ENCODE measurements at regions not wholly inside any gene's neighbourhood (a gene's known extent, or its start where the extent isn't known, plus 50 kb on each side); places are given as distances from the start of the nearest gene placed in this dataset.

- Histone ChIP-seq H3K27ac (ENCODE audit: low read depth, low read length) (peak overlapping the region; percentile 58), H3K79me2 (ENCODE audit: control insufficient read depth, insufficient read depth, low read length, poor library complexity) (no peaks in the 10 kb centered on the region), H4K8ac (ENCODE audit: low read depth, low read length) (no peak overlapping the region), H3K23ac (ENCODE audit: low read length) (no peak overlapping the region), H3K4me3 (ENCODE audit: low read depth, low read length) (no peak overlapping the region), H3K18ac (ENCODE audit: low read length) (no peak overlapping the region), H3K79me1 (ENCODE audit: low read length) (no peaks in the 10 kb centered on the region), H3K4me2 (ENCODE audit: low read length) (no peak overlapping the region), H3K9me3 (ENCODE audit: insufficient read depth, low read depth, low read length) (no peaks in the 10 kb centered on the region), H4K91ac (ENCODE audit: low read depth, low read length) (no peak overlapping the region), H2BK120ac (ENCODE audit: insufficient read depth, low read length, poor library complexity) (no peak overlapping the region), H3K14ac (ENCODE audit: low read length) (no peak overlapping the region), H3K27me3 (ENCODE audit: insufficient read depth, low read length) (no peaks in the 10 kb centered on the region), H3K36me3 (ENCODE audit: control insufficient read depth in 1 of 2, insufficient read depth in 2 of 2, low read length in 2 of 2) (no peaks in the 10 kb centered on the region), H3K4me1 (ENCODE audit: control insufficient read depth in 1 of 2, insufficient read depth in 2 of 2, low read length in 2 of 2) (peaks cover 0 to 4% of the 10 kb centered on the region in 2 experiments), H2BK12ac (ENCODE audit: low read length) (no peak overlapping the region), H3K9ac (ENCODE audit: low read length) (no peak overlapping the region), H4K12ac (ENCODE audit: low read depth, low read length) (no peak overlapping the region), H2AFZ (ENCODE audit: insufficient read depth, low read length, poor library complexity) (no peak overlapping the region), H3K4ac (ENCODE audit: low read depth, low read length) (no peak overlapping the region), H2AK5ac (ENCODE audit: low read length) (no peak overlapping the region), H2BK5ac (ENCODE audit: low read depth, low read length, poor library complexity) (no peak overlapping the region)
- WGBS (ENCODE audit: extremely low coverage, insufficient coverage, insufficient read length), result no CpG with 5 or more reads among the region's 1 CpG
- DNase-seq, result peak; percentile 19 to 56
These were observed 307.0 kb upstream of the REG3G start for GRCh38 chr2:78718473-78718872.

GRCh38 chr2:78721355-78722033, 304.0 kb upstream of the REG3G start:
- no CpG with 5 or more reads among the region's 7 CpGs for WGBS (ENCODE audit: extremely low coverage, insufficient coverage, insufficient read length)
- Histone ChIP-seq H4K8ac (ENCODE audit: low read depth, low read length) (no peak overlapping the region), H3K4me2 (ENCODE audit: low read length) (no peak overlapping the region), H3K79me2 (ENCODE audit: control insufficient read depth, insufficient read depth, low read length, poor library complexity) (no peaks in the 10 kb centered on the region), H3K27ac (ENCODE audit: low read depth, low read length) (no peak overlapping the region), H2BK120ac (ENCODE audit: insufficient read depth, low read length, poor library complexity) (no peak overlapping the region), H2BK12ac (ENCODE audit: low read length) (no peak overlapping the region), H2AFZ (ENCODE audit: insufficient read depth, low read length, poor library complexity) (no peak overlapping the region), H3K4me3 (ENCODE audit: low read depth, low read length) (no peak overlapping the region), H4K91ac (ENCODE audit: low read depth, low read length) (no peak overlapping the region), H3K27me3 (ENCODE audit: insufficient read depth, low read length) (no peaks in the 10 kb centered on the region), H3K9ac (ENCODE audit: low read length) (no peak overlapping the region), H2BK5ac (ENCODE audit: low read depth, low read length, poor library complexity) (no peak overlapping the region), H3K36me3 (ENCODE audit: control insufficient read depth in 1 of 2, insufficient read depth in 2 of 2, low read length in 2 of 2) (no peaks in the 10 kb centered on the region), H3K4ac (ENCODE audit: low read depth, low read length) (no peak overlapping the region), H3K79me1 (ENCODE audit: low read length) (no peaks in the 10 kb centered on the region), H3K4me1 (ENCODE audit: control insufficient read depth in 1 of 2, insufficient read depth in 2 of 2, low read length in 2 of 2) (peaks cover 0 to 4% of the 10 kb centered on the region in 2 experiments), H4K12ac (ENCODE audit: low read depth, low read length) (no peak overlapping the region), H3K14ac (ENCODE audit: low read length) (no peak overlapping the region), H3K18ac (ENCODE audit: low read length) (no peak overlapping the region), H3K23ac (ENCODE audit: low read length) (no peak overlapping the region), H3K9me3 (ENCODE audit: insufficient read depth, low read depth, low read length) (no peaks in the 10 kb centered on the region), H2AK5ac (ENCODE audit: low read length) (no peak overlapping the region)
- DNase-seq, result peak in 1 of 2 donors; percentile 23

GRCh38 chr2:78734221-78734620, 291.3 kb upstream of the REG3G start:
- H3K18ac ChIP-seq (ENCODE audit: low read length), result no peak overlapping the region
- H4K8ac ChIP-seq (ENCODE audit: low read depth, low read length), result no peak overlapping the region
- H3K79me2 ChIP-seq (ENCODE audit: control insufficient read depth, insufficient read depth, low read length, poor library complexity), result no peaks in the 10 kb centered on the region
- no peaks in the 10 kb centered on the region for H3K27me3 ChIP-seq (ENCODE audit: insufficient read depth, low read length)
- no peaks in the 10 kb centered on the region for H3K79me1 ChIP-seq (ENCODE audit: low read length)
- no peak overlapping the region for H2BK5ac ChIP-seq (ENCODE audit: low read depth, low read length, poor library complexity)
- DNase-seq, result no peak
- H3K23ac ChIP-seq (ENCODE audit: low read length), result no peak overlapping the region
- H2AFZ ChIP-seq (ENCODE audit: insufficient read depth, low read length, poor library complexity), result no peak overlapping the region
- H2BK12ac ChIP-seq (ENCODE audit: low read length), result no peak overlapping the region
- no CpG with 5 or more reads among the region's 3 CpGs for WGBS (ENCODE audit: extremely low coverage, insufficient coverage, insufficient read length)
- H3K4ac ChIP-seq (ENCODE audit: low read depth, low read length), result no peak overlapping the region
- no peaks in the 10 kb centered on the region for H3K4me1 ChIP-seq (ENCODE audit: control insufficient read depth in 1 of 2, insufficient read depth in 2 of 2, low read length in 2 of 2)
- no peak overlapping the region for H4K91ac ChIP-seq (ENCODE audit: low read depth, low read length)
- H4K12ac ChIP-seq (ENCODE audit: low read depth, low read length), result no peak overlapping the region
- H3K9me3 ChIP-seq (ENCODE audit: insufficient read depth, low read depth, low read length), result no peaks in the 10 kb centered on the region
- H3K14ac ChIP-seq (ENCODE audit: low read length), result no peak overlapping the region
- no peak overlapping the region for H3K9ac ChIP-seq (ENCODE audit: low read length)
- H2BK120ac ChIP-seq (ENCODE audit: insufficient read depth, low read length, poor library complexity), result no peak overlapping the region
- no peak overlapping the region for H2AK5ac ChIP-seq (ENCODE audit: low read length)
- no peak overlapping the region for H3K4me2 ChIP-seq (ENCODE audit: low read length)
- no peak overlapping the region for H3K4me3 ChIP-seq (ENCODE audit: low read depth, low read length)
- no peaks in the 10 kb centered on the region for H3K36me3 ChIP-seq (ENCODE audit: control insufficient read depth in 1 of 2, insufficient read depth in 2 of 2, low read length in 2 of 2)
- H3K27ac ChIP-seq (ENCODE audit: low read depth, low read length), result no peak overlapping the region

GRCh38 chr2:78739282-78739681, 286.2 kb upstream of the REG3G start:
- H3K4me3 ChIP-seq (ENCODE audit: low read depth, low read length), result no peak overlapping the region
- H3K18ac ChIP-seq (ENCODE audit: low read length), result no peak overlapping the region
- no peak overlapping the region for H3K4me2 ChIP-seq (ENCODE audit: low read length)
- no peak overlapping the region for H2BK120ac ChIP-seq (ENCODE audit: insufficient read depth, low read length, poor library complexity)
- no peaks in the 10 kb centered on the region for H3K9me3 ChIP-seq (ENCODE audit: insufficient read depth, low read depth, low read length)
- no peak overlapping the region for H4K8ac ChIP-seq (ENCODE audit: low read depth, low read length)
- H3K9ac ChIP-seq (ENCODE audit: low read length), result no peak overlapping the region
- H3K23ac ChIP-seq (ENCODE audit: low read length), result no peak overlapping the region
- H2AFZ ChIP-seq (ENCODE audit: insufficient read depth, low read length, poor library complexity), result no peak overlapping the region
- no peaks in the 10 kb centered on the region for H3K79me2 ChIP-seq (ENCODE audit: control insufficient read depth, insufficient read depth, low read length, poor library complexity)
- H2BK5ac ChIP-seq (ENCODE audit: low read depth, low read length, poor library complexity), result no peak overlapping the region
- no peak for DNase-seq
- no peaks in the 10 kb centered on the region for H3K36me3 ChIP-seq (ENCODE audit: control insufficient read depth in 1 of 2, insufficient read depth in 2 of 2, low read length in 2 of 2)
- H2AK5ac ChIP-seq (ENCODE audit: low read length), result no peak overlapping the region
- no CpG with 5 or more reads among the region's 1 CpG for WGBS (ENCODE audit: extremely low coverage, insufficient coverage, insufficient read length)
- no peak overlapping the region for H3K4ac ChIP-seq (ENCODE audit: low read depth, low read length)
- H3K79me1 ChIP-seq (ENCODE audit: low read length), result no peaks in the 10 kb centered on the region
- no peak overlapping the region for H4K91ac ChIP-seq (ENCODE audit: low read depth, low read length)
- H3K27ac ChIP-seq (ENCODE audit: low read depth, low read length), result no peak overlapping the region
- no peaks in the 10 kb centered on the region for H3K27me3 ChIP-seq (ENCODE audit: insufficient read depth, low read length)
- no peak overlapping the region for H4K12ac ChIP-seq (ENCODE audit: low read depth, low read length)
- no peaks in the 10 kb centered on the region for H3K4me1 ChIP-seq (ENCODE audit: control insufficient read depth in 1 of 2, insufficient read depth in 2 of 2, low read length in 2 of 2)
- no peak overlapping the region for H2BK12ac ChIP-seq (ENCODE audit: low read length)
- H3K14ac ChIP-seq (ENCODE audit: low read length), result no peak overlapping the region

Measured in trophoblast cell (in vitro differentiated cells and primary cell).